Trophoblast cell (in vitro differentiated cells and primary cell): ENCODE measurements at regions not wholly inside any gene's neighbourhood (a gene's known extent, or its start where the extent isn't known, plus 50 kb on each side); places are given as distances from the start of the nearest gene placed in this dataset.

Experiments
- DNase-seq, 2 donors: peaks; one replicate each; pipeline ENCODE4 v3.0.0-alpha.2; 2016
- H2AFZ ChIP-seq: 2 replicates; pipeline ENCODE4 v1.6.1; 2013; ENCODE audit warnings: low read length, moderate library complexity, mild to moderate bottlenecking; ENCODE audit not compliant: insufficient read depth, poor library complexity
- H2AK5ac ChIP-seq: 2 replicates; pipeline ENCODE4 v1.6.1; 2013; ENCODE audit warnings: mild to moderate bottlenecking, low read length
- H2BK120ac ChIP-seq: 2 replicates; pipeline ENCODE4 v1.6.1; 2013; ENCODE audit warnings: low read length, mild to moderate bottlenecking, moderate library complexity; ENCODE audit not compliant: insufficient read depth, poor library complexity
- H2BK12ac ChIP-seq: 2 replicates; pipeline ENCODE4 v1.6.1; 2013; ENCODE audit warnings: mild to moderate bottlenecking, low read length, moderate library complexity
- H2BK5ac ChIP-seq: 2 replicates; pipeline ENCODE4 v1.6.1; 2013; ENCODE audit warnings: low read length, low read depth, moderate library complexity, mild to moderate bottlenecking; ENCODE audit not compliant: poor library complexity
- H3K14ac ChIP-seq: 2 replicates; pipeline ENCODE4 v1.6.1; 2013; ENCODE audit warnings: mild to moderate bottlenecking, low read length
- H3K18ac ChIP-seq: 2 replicates; pipeline ENCODE4 v1.6.1; 2013; ENCODE audit warnings: mild to moderate bottlenecking, low read length
- H3K23ac ChIP-seq: 2 replicates; pipeline ENCODE4 v1.6.1; 2013; ENCODE audit warnings: low read length
- H3K27ac ChIP-seq: 2 replicates; pipeline ENCODE4 v1.5.1; 2013; ENCODE audit warnings: low read depth, mild to moderate bottlenecking, inconsistent platforms, low read length, moderate library complexity
- H3K27me3 ChIP-seq: 2 replicates; pipeline ENCODE4 v1.6.1; 2013; ENCODE audit warnings: inconsistent platforms, mild to moderate bottlenecking, low read length, moderate library complexity; ENCODE audit not compliant: insufficient read depth
- H3K36me3 ChIP-seq, 2 experiments: 1 replicate in 1 of 2; 2 replicates in 1 of 2; pipeline ENCODE4 v1.6.1; 2013; ENCODE audit warnings: low read length in 2 of 2, mild to moderate bottlenecking in 2 of 2, moderate library complexity in 1 of 2; ENCODE audit not compliant: insufficient read depth in 2 of 2, control insufficient read depth in 1 of 2
- H3K4ac ChIP-seq: 2 replicates; pipeline ENCODE4 v1.6.1; 2013; ENCODE audit warnings: low read depth, mild to moderate bottlenecking, low read length, moderate library complexity
- H3K4me1 ChIP-seq, 2 experiments: 1 replicate in 1 of 2; 2 replicates in 1 of 2; pipeline ENCODE4 v1.6.1; 2013; ENCODE audit warnings: low read length in 2 of 2, mild to moderate bottlenecking in 2 of 2, moderate library complexity in 1 of 2; ENCODE audit not compliant: insufficient read depth in 2 of 2, control insufficient read depth in 1 of 2
- H3K4me2 ChIP-seq: 2 replicates; pipeline ENCODE4 v1.6.1; 2013; ENCODE audit warnings: inconsistent platforms, mild to moderate bottlenecking, low read length, moderate library complexity
- H3K4me3 ChIP-seq: 2 replicates; pipeline ENCODE4 v1.5.1; 2013; ENCODE audit warnings: mild to moderate bottlenecking, low read depth, low read length, inconsistent platforms
- H3K79me1 ChIP-seq: one replicate; pipeline ENCODE4 v1.6.1; 2013; ENCODE audit warnings: low read length
- H3K79me2 ChIP-seq: 2 replicates; pipeline ENCODE4 v1.6.1; 2013; ENCODE audit warnings: low read length, mild to moderate bottlenecking; ENCODE audit not compliant: control insufficient read depth, insufficient read depth, poor library complexity
- H3K9ac ChIP-seq: 2 replicates; pipeline ENCODE4 v1.6.1; 2013; ENCODE audit warnings: mild to moderate bottlenecking, low read length
- H3K9me3 ChIP-seq: 2 replicates; pipeline ENCODE4 v1.6.1; 2013; ENCODE audit warnings: low read depth, mild to moderate bottlenecking, control low read depth, inconsistent platforms, low read length; ENCODE audit not compliant: insufficient read depth
- H4K12ac ChIP-seq: 2 replicates; pipeline ENCODE4 v1.6.1; 2013; ENCODE audit warnings: low read depth, mild to moderate bottlenecking, low read length, moderate library complexity
- H4K8ac ChIP-seq: 2 replicates; pipeline ENCODE4 v1.6.1; 2013; ENCODE audit warnings: low read depth, mild to moderate bottlenecking, low read length, moderate library complexity
- H4K91ac ChIP-seq: one replicate; pipeline ENCODE4 v1.6.1; 2013; ENCODE audit warnings: low read depth, mild to moderate bottlenecking, low read length, moderate library complexity
- WGBS: extraction: QIAGEN DNeasy Blood & Tissue Kit; methylation state at CpG from one replicate; pipeline ENCODE4 v1.1.7; 2013; ENCODE audit warnings: missing lambda C conversion rate; ENCODE audit not compliant: insufficient read length, insufficient coverage; ENCODE audit errors: extremely low coverage; 5-methylcytosine and 5-hydroxymethylcytosine counted together

- WGBS, result no CpG with 5 or more reads among the region's 3 CpGs
- Histone ChIP-seq H3K27me3 (no peaks in the 10 kb centered on the region), H3K4ac (no peak overlapping the region), H3K79me1 (no peaks in the 10 kb centered on the region), H3K27ac (no peak overlapping the region), H4K8ac (no peak overlapping the region), H3K9ac (no peak overlapping the region), H2BK12ac (no peak overlapping the region), H3K4me1 (no peaks in the 10 kb centered on the region), H2BK5ac (no peak overlapping the region), H2BK120ac (no peak overlapping the region), H3K18ac (no peak overlapping the region), H3K79me2 (no peaks in the 10 kb centered on the region), H3K14ac (no peak overlapping the region), H3K4me2 (no peak overlapping the region), H3K9me3 (peaks cover 13% of the 10 kb centered on the region), H3K4me3 (no peak overlapping the region), H4K91ac (no peak overlapping the region), H3K23ac (no peak overlapping the region), H2AK5ac (no peak overlapping the region), H2AFZ (no peak overlapping the region), H3K36me3 (no peaks in the 10 kb centered on the region), H4K12ac (no peak overlapping the region)
- DNase-seq, result no peak
Measured at GRCh38 chr16:35686595-35686994, 2227.2 kb downstream of the TP53TG3F start.

- Histone ChIP-seq H3K4ac (no peak overlapping the region), H3K27ac (no peak overlapping the region), H4K12ac (no peak overlapping the region), H3K18ac (no peak overlapping the region), H2BK12ac (no peak overlapping the region), H3K79me2 (no peaks in the 10 kb centered on the region), H3K4me1 (no peaks in the 10 kb centered on the region), H2AK5ac (no peak overlapping the region), H3K36me3 (no peaks in the 10 kb centered on the region), H3K79me1 (no peaks in the 10 kb centered on the region), H3K4me2 (no peak overlapping the region), H3K23ac (no peak overlapping the region), H2AFZ (no peak overlapping the region), H2BK120ac (no peak overlapping the region), H3K9ac (no peak overlapping the region), H4K8ac (no peak overlapping the region), H3K4me3 (no peak overlapping the region), H3K27me3 (no peaks in the 10 kb centered on the region), H3K9me3 (peaks cover 13% of the 10 kb centered on the region), H4K91ac (no peak overlapping the region), H3K14ac (no peak overlapping the region), H2BK5ac (no peak overlapping the region)
- no peak for DNase-seq
- no CpG with 5 or more reads among the region's 7 CpGs for WGBS
Measured at GRCh38 chr16:35687071-35687470, 2227.7 kb downstream of the TP53TG3F start.

- no CpG with 5 or more reads among the region's 5 CpGs for WGBS
- H2BK5ac ChIP-seq, result no peak overlapping the region
- H2BK120ac ChIP-seq, result no peak overlapping the region
- no peaks in the 10 kb centered on the region for H3K4me1 ChIP-seq
- H3K14ac ChIP-seq, result no peak overlapping the region
- no peaks in the 10 kb centered on the region for H3K79me1 ChIP-seq
- H3K36me3 ChIP-seq, result no peaks in the 10 kb centered on the region
- no peak overlapping the region for H4K91ac ChIP-seq
- no peak overlapping the region for H3K9ac ChIP-seq
- H2AK5ac ChIP-seq, result no peak overlapping the region
- no peak overlapping the region for H3K4me2 ChIP-seq
- H3K18ac ChIP-seq, result no peak overlapping the region
- H3K27ac ChIP-seq, result no peak overlapping the region
- no peak overlapping the region for H3K4ac ChIP-seq
- no peaks in the 10 kb centered on the region for H3K79me2 ChIP-seq
- H2AFZ ChIP-seq, result no peak overlapping the region
- H4K8ac ChIP-seq, result no peak overlapping the region
- H3K9me3 ChIP-seq, result peaks cover 13% of the 10 kb centered on the region
- no peak for DNase-seq
- H4K12ac ChIP-seq, result no peak overlapping the region
- no peak overlapping the region for H3K4me3 ChIP-seq
- no peak overlapping the region for H3K23ac ChIP-seq
- no peaks in the 10 kb centered on the region for H3K27me3 ChIP-seq
- no peak overlapping the region for H2BK12ac ChIP-seq
Measured at GRCh38 chr16:35687781-35688180, 2228.4 kb downstream of the TP53TG3F start.

GRCh38 chr16:35689764-35690163 is 2230.4 kb downstream of the TP53TG3F start:
- Histone ChIP-seq H3K18ac (no peak overlapping the region), H3K23ac (no peak overlapping the region), H3K4me3 (no peak overlapping the region), H2BK120ac (no peak overlapping the region), H2AK5ac (no peak overlapping the region), H2BK5ac (no peak overlapping the region), H4K8ac (no peak overlapping the region), H3K4ac (no peak overlapping the region), H3K9me3 (peaks cover 13% of the 10 kb centered on the region), H3K27ac (no peak overlapping the region), H4K12ac (no peak overlapping the region), H3K4me1 (no peaks in the 10 kb centered on the region), H3K4me2 (no peak overlapping the region), H3K79me2 (no peaks in the 10 kb centered on the region), H3K9ac (no peak overlapping the region), H3K36me3 (no peaks in the 10 kb centered on the region), H4K91ac (no peak overlapping the region), H3K79me1 (no peaks in the 10 kb centered on the region), H2BK12ac (no peak overlapping the region), H3K14ac (no peak overlapping the region), H3K27me3 (no peaks in the 10 kb centered on the region), H2AFZ (no peak overlapping the region)
- no CpG with 5 or more reads among the region's 7 CpGs for WGBS
- DNase-seq, result no peak
